OCI-LY7 (cell line): ENCODE measurements at regions not wholly inside any gene's neighbourhood (a gene's known extent, or its start where the extent isn't known, plus 50 kb on each side); places are given as distances from the start of the nearest gene placed in this dataset.

Experiments used
- BruUV-seq: library from RNA; stranded (reverse); fragments of 400-500 nt; replicated peaks from 2 replicates; lab custom pipeline; 2021; lab: Mats Ljungman, UMichigan
- CTCF ChIA-PET: fragments of 300-600 bp; sonication (Branson Sonifier 250); formaldehyde crosslinking; loops from one replicate; lab custom pipeline; 2022; ENCODE audit warnings: antibody characterized with exemption; ENCODE audit not compliant: unreplicated experiment; lab: Charles Lee
- POLR2A ChIA-PET: fragments of 300-600 bp; sonication (Branson Sonifier 250); formaldehyde crosslinking; loops from one replicate; lab custom pipeline; 2022; ENCODE audit warnings: antibody characterized with exemption; lab: Charles Lee
- DNase-seq: peaks from one replicate; pipeline ENCODE4 v3.0.0-alpha.2; 2015; ENCODE audit warnings: low spot score
- H2AFZ ChIP-seq: fragments of 200-600 bp; sonication (generic), shearing (Covaris generic); 2 replicates; pipeline ENCODE4 v1.6.1; 2014; ENCODE audit warnings: mild to moderate bottlenecking, antibody characterized with exemption, low read length, moderate library complexity
- H3K27ac ChIP-seq: fragments of 200-600 bp; sonication (generic); 2 replicates; pipeline ENCODE4 v1.5.1; 2014; ENCODE audit warnings: mixed run types, low read depth, mild to moderate bottlenecking, moderate library complexity, low read length, inconsistent platforms; ENCODE audit not compliant: poor library complexity, severe bottlenecking
- H3K36me3 ChIP-seq: fragments of 200-600 bp; sonication (generic); 2 replicates; pipeline ENCODE4 v1.6.1; 2014; ENCODE audit warnings: mild to moderate bottlenecking, antibody characterized with exemption, low read length, moderate library complexity, mixed read lengths; ENCODE audit not compliant: insufficient read depth
- H3K4me1 ChIP-seq: fragments of 200-600 bp; sonication (generic); 2 replicates; pipeline ENCODE4 v1.5.1; 2014; ENCODE audit warnings: mild to moderate bottlenecking, low read length; ENCODE audit not compliant: insufficient read depth, poor library complexity, severe bottlenecking
- H3K4me2 ChIP-seq: fragments of 200-600 bp; sonication (generic); 2 replicates; pipeline ENCODE4 v1.6.1; 2014; ENCODE audit warnings: mild to moderate bottlenecking, low read length
- H3K4me3 ChIP-seq: fragments of 200-600 bp; sonication (generic); 2 replicates; pipeline ENCODE4 v1.5.1; 2014; ENCODE audit warnings: mild to moderate bottlenecking, low read depth, low read length; ENCODE audit not compliant: poor library complexity, severe bottlenecking
- H3K79me2 ChIP-seq: fragments of 200-600 bp; sonication (generic); 2 replicates; pipeline ENCODE4 v1.6.1; 2016; ENCODE audit warnings: low read depth, mild to moderate bottlenecking, low read length, moderate library complexity, mixed read lengths; ENCODE audit not compliant: insufficient read depth
- H3K9me2 ChIP-seq: fragments of 200-600 bp; sonication (generic); 2 replicates; pipeline ENCODE4 v1.6.1; 2016; ENCODE audit warnings: mild to moderate bottlenecking, low read length, mixed read lengths; ENCODE audit not compliant: insufficient read depth
- H3K9me3 ChIP-seq: fragments of 200-600 bp; sonication (generic); 2 replicates; pipeline ENCODE4 v1.6.1; 2014; ENCODE audit warnings: mild to moderate bottlenecking, mixed run types, low read length, mixed read lengths
- H4K20me1 ChIP-seq: fragments of 200-600 bp; sonication (generic); 2 replicates; pipeline ENCODE4 v1.6.1; 2014; ENCODE audit warnings: mild to moderate bottlenecking, antibody characterized with exemption, low read length, moderate library complexity, mixed read lengths; ENCODE audit not compliant: insufficient read depth
- EZH2phosphoT487 ChIP-seq: fragments of 200-600 bp; sonication (generic); IDR thresholded peaks from 2 replicates; pipeline ENCODE4 v1.6.1; 2018; ENCODE audit warnings: low read depth, borderline replicate concordance, mild to moderate bottlenecking, mixed run types, antibody characterized with exemption, low read length, moderate library complexity, mixed read lengths
- intact Hi-C: fragments of 100-400 bp; cut with micrococcal nuclease; formaldehyde crosslinking; loops from one replicate; pipeline ENCODE4 v1.10.0; 2022; ENCODE audit not compliant: unreplicated experiment
- TF ChIP-seq, protein P1 (sequence below): fragments of 200-600 bp; sonication (generic); conservative IDR thresholded peaks from 2 replicates; pipeline ENCODE4 v1.5.1; 2014; ENCODE audit warnings: mild to moderate bottlenecking, antibody characterized with exemption, low read length, moderate library complexity, mixed read lengths

DNA sequence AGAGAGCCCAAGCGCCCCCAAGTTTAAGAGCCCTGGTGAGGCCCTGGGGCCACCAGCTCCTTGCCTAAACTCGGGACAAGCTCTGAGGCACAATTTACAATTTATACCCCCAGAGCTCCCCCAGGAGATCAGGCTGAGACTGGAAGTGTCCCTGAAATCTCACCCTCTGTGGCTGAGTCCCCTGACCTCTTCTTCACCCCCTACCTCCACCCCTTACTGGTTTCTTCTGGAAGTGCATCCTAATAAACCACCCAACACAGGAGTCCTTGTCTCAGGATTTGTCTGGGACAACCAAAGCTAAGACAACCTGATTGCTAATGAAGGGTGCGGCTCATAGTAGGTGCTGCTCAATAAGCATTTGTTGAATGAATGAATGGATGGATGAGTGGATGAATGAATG, 206.4 kb downstream of the BCL11B start:
- Histone ChIP-seq H3K36me3 (no peaks in the 10 kb centered on the region), H3K9me3 (no peaks in the 10 kb centered on the region), H3K9me2 (no peaks in the 10 kb centered on the region), H2AFZ (no peak overlapping the region), H3K4me1 (no peaks in the 10 kb centered on the region), H3K4me3 (no peak overlapping the region), H3K79me2 (no peaks in the 10 kb centered on the region), H3K4me2 (no peak overlapping the region), H4K20me1 (no peaks in the 10 kb centered on the region), H3K27ac (no peak overlapping the region)
- POLR2A ChIA-PET: no interaction called here
- intact Hi-C loops: no loop called here
- CTCF ChIA-PET: no interaction called here
- DNase-seq: no peak
- TF ChIP-seq, protein P1, sequence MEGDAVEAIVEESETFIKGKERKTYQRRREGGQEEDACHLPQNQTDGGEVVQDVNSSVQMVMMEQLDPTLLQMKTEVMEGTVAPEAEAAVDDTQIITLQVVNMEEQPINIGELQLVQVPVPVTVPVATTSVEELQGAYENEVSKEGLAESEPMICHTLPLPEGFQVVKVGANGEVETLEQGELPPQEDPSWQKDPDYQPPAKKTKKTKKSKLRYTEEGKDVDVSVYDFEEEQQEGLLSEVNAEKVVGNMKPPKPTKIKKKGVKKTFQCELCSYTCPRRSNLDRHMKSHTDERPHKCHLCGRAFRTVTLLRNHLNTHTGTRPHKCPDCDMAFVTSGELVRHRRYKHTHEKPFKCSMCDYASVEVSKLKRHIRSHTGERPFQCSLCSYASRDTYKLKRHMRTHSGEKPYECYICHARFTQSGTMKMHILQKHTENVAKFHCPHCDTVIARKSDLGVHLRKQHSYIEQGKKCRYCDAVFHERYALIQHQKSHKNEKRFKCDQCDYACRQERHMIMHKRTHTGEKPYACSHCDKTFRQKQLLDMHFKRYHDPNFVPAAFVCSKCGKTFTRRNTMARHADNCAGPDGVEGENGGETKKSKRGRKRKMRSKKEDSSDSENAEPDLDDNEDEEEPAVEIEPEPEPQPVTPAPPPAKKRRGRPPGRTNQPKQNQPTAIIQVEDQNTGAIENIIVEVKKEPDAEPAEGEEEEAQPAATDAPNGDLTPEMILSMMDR: no peak
- TF ChIP-seq EZH2phosphoT487: no peak
- no TSS peak for BruUV-seq

DNA sequence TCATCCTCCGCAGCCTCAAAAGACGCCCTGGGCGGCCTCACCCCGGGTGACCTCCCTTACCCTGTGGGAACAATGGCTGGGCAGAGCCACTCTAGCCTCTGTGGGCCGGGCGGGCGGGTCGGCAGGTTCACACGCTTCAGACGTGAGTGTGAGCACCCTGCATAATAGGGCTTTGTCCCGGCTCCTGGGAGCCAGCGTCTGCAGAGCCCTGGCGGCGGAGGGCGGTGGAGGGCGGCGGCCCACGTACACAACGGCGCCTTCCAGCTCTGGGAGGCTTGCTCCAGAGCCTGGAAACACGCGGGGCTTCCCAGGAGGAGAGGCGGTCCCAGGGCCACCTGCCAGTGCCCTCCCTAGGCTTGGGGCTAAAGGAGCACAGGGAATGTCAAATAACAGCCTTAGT, 205.6 kb downstream of the BCL11B start:
- no peak overlapping the region for H3K4me3 ChIP-seq
- intact Hi-C loops: no loop called here
- no peak overlapping the region for H3K27ac ChIP-seq
- no TSS peak for BruUV-seq
- H3K36me3 ChIP-seq: no peaks in the 10 kb centered on the region
- ChIA-PET POLR2A (no interaction called here), CTCF (no interaction called here)
- no peak for DNase-seq
- H3K4me1 ChIP-seq: no peaks in the 10 kb centered on the region
- H2AFZ ChIP-seq: no peak overlapping the region
- no peaks in the 10 kb centered on the region for H3K9me3 ChIP-seq
- no peaks in the 10 kb centered on the region for H3K79me2 ChIP-seq
- H3K4me2 ChIP-seq: no peak overlapping the region
- H4K20me1 ChIP-seq: no peaks in the 10 kb centered on the region
- no peaks in the 10 kb centered on the region for H3K9me2 ChIP-seq
- TF ChIP-seq, protein P1: no peak
- no peak for TF ChIP-seq EZH2phosphoT487

DNA sequence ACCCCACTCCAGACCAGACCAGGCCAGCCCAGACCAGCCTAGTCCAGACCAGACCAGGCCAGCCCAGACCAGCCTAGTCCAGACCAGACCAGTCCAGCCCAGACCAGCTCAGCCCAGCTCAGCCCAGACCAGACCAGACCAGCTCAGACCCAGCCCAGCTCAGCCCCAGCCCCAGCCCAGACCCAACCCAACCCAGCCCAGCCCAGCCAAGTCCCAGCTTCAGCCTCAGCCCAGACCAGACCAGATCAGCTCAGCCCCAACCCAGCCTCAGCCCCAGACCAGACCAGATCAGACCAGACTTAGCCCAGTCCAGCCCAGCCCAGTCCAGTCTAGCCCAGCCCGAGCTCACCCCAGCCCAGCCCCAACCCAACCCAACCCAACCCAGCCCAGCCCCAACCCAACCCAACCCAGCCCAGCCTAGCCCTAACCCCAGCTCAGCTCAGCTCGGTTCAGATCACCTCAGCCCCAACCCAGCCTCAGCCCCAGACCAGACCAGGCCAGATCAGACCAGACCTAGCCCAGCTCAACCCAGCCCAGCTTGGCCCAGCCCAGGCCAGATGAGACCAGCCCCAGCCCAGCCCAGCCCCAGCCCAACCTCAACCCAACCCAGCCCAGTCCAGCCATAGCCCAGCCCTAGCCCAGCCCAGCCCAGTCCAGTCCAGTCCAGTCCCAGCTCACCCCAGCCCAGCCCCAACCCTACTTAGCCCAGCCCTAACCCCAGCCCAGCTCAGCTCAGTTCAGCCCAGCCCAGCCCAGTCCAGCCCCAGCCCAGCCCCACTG, 204.7 kb downstream of the BCL11B start:
- Histone ChIP-seq H3K36me3 (no peaks in the 10 kb centered on the region), H3K79me2 (no peaks in the 10 kb centered on the region), H2AFZ (no peak overlapping the region), H3K4me2 (no peak overlapping the region), H3K4me3 (no peak overlapping the region), H4K20me1 (no peaks in the 10 kb centered on the region), H3K27ac (no peak overlapping the region), H3K9me3 (no peaks in the 10 kb centered on the region), H3K9me2 (no peaks in the 10 kb centered on the region), H3K4me1 (no peaks in the 10 kb centered on the region)
- no TSS peak for BruUV-seq
- ChIA-PET CTCF (no interaction called here), POLR2A (no interaction called here)
- TF ChIP-seq, protein P1: no peak
- TF ChIP-seq EZH2phosphoT487: no peak
- no peak for DNase-seq
- intact Hi-C loops: no loop called here
